ENCODE measurements at regions not wholly inside any gene's neighbourhood (a gene's known extent, or its start where the extent isn't known, plus 50 kb on each side); places are given as distances from the start of the nearest gene placed in this dataset.

- ATAC-seq (no peak), DNase-seq (no peak)
- no peak overlapping the region for H3K4me3 ChIP-seq
- intact Hi-C loops (cut with DNase I, micrococcal nuclease) = no loop called here
- no peaks in the 10 kb centered on the region for H3K9me3 ChIP-seq
- no peaks in the 10 kb centered on the region for H3K4me1 ChIP-seq (ENCODE audit: low read depth)
- no peaks in the 10 kb centered on the region for H3K36me3 ChIP-seq (ENCODE audit: low read depth)
- TF ChIP-seq CTCF (IDR thresholded peaks at IDR 0.05) = no peak
These were observed 946.6 kb downstream of the TFAP2A start for GRCh38 chr6:9468277-9468676.

DNA sequence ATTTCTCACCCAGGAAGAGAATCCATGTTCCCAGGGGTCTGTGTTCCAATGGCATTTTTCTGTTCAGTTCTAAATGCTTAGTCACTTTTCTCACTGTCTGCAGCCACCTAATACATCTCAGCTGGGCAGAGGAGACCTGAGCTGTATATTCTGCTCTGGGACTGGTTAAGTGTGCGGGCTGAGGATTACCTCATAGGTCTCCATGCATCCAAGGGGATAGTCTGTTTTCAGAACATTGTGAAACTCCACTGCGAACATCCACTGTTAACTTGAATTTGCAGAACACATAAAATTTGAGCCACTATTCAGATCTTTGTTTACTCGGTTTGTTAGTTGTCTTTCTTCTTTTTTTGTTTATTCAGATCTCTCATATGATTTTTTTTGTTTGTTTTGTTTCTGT, 947.1 kb downstream of the TFAP2A start:
- DNase-seq (no peak), ATAC-seq (no peak)
- H3K4me3 ChIP-seq = no peak overlapping the region
- intact Hi-C loops (cut with DNase I, micrococcal nuclease) = no loop called here
- no peaks in the 10 kb centered on the region for H3K36me3 ChIP-seq (ENCODE audit: low read depth)
- no peaks in the 10 kb centered on the region for H3K4me1 ChIP-seq (ENCODE audit: low read depth)
- TF ChIP-seq CTCF (IDR thresholded peaks at IDR 0.05) = no peak
- no peaks in the 10 kb centered on the region for H3K9me3 ChIP-seq

- DNase-seq (no peak), ATAC-seq (no peak)
- Histone ChIP-seq H3K36me3 (ENCODE audit: low read depth) (no peaks in the 10 kb centered on the region), H3K4me1 (ENCODE audit: low read depth) (no peaks in the 10 kb centered on the region), H3K9me3 (no peaks in the 10 kb centered on the region), H3K4me3 (no peak overlapping the region)
- intact Hi-C loops (cut with DNase I, micrococcal nuclease) = no loop called here
- no peak for TF ChIP-seq CTCF (IDR thresholded peaks at IDR 0.05)
These were observed 950.3 kb downstream of the TFAP2A start for GRCh38 chr6:9464583-9464982.

GRCh38 chr6:9463311-9463710, 951.6 kb downstream of the TFAP2A start:
- Histone ChIP-seq H3K4me3 (no peak overlapping the region), H3K36me3 (ENCODE audit: low read depth) (no peaks in the 10 kb centered on the region), H3K9me3 (no peaks in the 10 kb centered on the region), H3K4me1 (ENCODE audit: low read depth) (no peaks in the 10 kb centered on the region)
- no peak for DNase-seq
- TF ChIP-seq CTCF (IDR thresholded peaks at IDR 0.05) = no peak
- no peak for ATAC-seq
- intact Hi-C loops (cut with DNase I, micrococcal nuclease) = no loop called here

DNA sequence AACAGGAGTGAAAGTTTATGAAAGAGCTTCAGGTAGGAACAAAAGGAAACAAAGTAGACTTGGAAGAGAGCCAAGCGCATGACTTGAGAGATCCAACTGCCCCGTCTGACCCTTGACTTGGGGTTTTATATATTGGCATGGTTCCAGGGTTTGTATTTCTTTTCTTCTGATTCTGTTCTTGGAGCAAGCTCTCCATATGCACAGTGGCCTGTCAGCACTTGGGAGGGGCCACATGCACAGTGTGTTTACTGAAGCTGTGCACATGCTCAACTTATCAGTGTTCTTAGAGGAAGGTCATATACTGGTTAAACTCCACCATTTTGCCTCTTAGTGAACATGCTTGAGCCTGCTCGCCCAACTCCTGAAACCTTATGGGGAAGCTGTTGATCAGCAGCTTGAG, 953.7 kb downstream of the TFAP2A start:
- no peaks in the 10 kb centered on the region for H3K36me3 ChIP-seq (ENCODE audit: low read depth)
- H3K4me1 ChIP-seq (ENCODE audit: low read depth) = no peaks in the 10 kb centered on the region
- intact Hi-C loops (cut with DNase I, micrococcal nuclease) = no loop called here
- no peaks in the 10 kb centered on the region for H3K9me3 ChIP-seq
- TF ChIP-seq CTCF (IDR thresholded peaks at IDR 0.05) = no peak
- no peak overlapping the region for H3K4me3 ChIP-seq
- DNase-seq (no peak), ATAC-seq (no peak)

GRCh38 chr6:9458424-9458823, 956.5 kb downstream of the TFAP2A start:
- Histone ChIP-seq H3K4me3 (no peak overlapping the region), H3K36me3 (ENCODE audit: low read depth) (no peaks in the 10 kb centered on the region), H3K9me3 (no peaks in the 10 kb centered on the region), H3K4me1 (ENCODE audit: low read depth) (no peaks in the 10 kb centered on the region)
- DNase-seq = no peak
- intact Hi-C loops (cut with DNase I, micrococcal nuclease) = no loop called here
- no peak for ATAC-seq
- TF ChIP-seq CTCF (IDR thresholded peaks at IDR 0.05) = no peak
